Endothelial cell of umbilical vein (primary cell): ENCODE measurements at regions not wholly inside any gene's neighbourhood (a gene's known extent, or its start where the extent isn't known, plus 50 kb on each side); places are given as distances from the start of the nearest gene placed in this dataset.

Source experiments
- BruUV-seq: library from RNA; stranded (reverse); fragments of 400-500 nt; replicated peaks from 2 replicates; lab custom pipeline; 2021; lab: Mats Ljungman, UMichigan
- CTCF ChIA-PET: fragments of 300-600, 350-600 bp; sonication (Branson Sonifier 250); formaldehyde crosslinking; loops from one replicate; lab custom pipeline; 2021; ENCODE audit warnings: antibody characterized with exemption, inconsistent platforms; lab: Charles Lee
- POLR2A ChIA-PET: fragments of 300-600, 350-600 bp; sonication (Branson Sonifier 250); formaldehyde crosslinking; loops from one replicate; lab custom pipeline; 2021; ENCODE audit warnings: antibody characterized with exemption, inconsistent platforms; lab: Charles Lee
- DNase-seq: peaks from one replicate; pipeline ENCODE4 v3.0.0-alpha.2; 2011; ENCODE audit warnings: low read depth, low spot score
- FAIRE-seq: peaks from 2 replicates; lab custom pipeline; 2011; peaks lifted over from hg19 to GRCh38; lab: Jason Lieb, UNC
- H2AFZ ChIP-seq: 2 replicates; pipeline ENCODE4 v1.6.0; 2012; ENCODE audit warnings: low read depth, low read length, control low read depth, inconsistent platforms
- H3K27ac ChIP-seq: 2 replicates; pipeline ENCODE4 v1.5.1; 2011; ENCODE audit warnings: low read depth, mild to moderate bottlenecking, control low read depth, low read length, moderate library complexity; ENCODE audit not compliant: insufficient read depth
- H3K27me3 ChIP-seq, 2 experiments: 2 replicates each; pipeline versions ENCODE4 v1.6.0 to v1.6.1; 2011; ENCODE audit warnings: low read length in 2 of 2, mixed read lengths in 1 of 2; ENCODE audit not compliant: control insufficient read depth in 2 of 2, insufficient read depth in 2 of 2
- H3K36me3 ChIP-seq, 2 experiments: 2 replicates in 1 of 2; 3 replicates in 1 of 2; pipeline ENCODE4 v1.5.1; 2011; ENCODE audit warnings: low read length in 2 of 2, mild to moderate bottlenecking in 1 of 2, moderate library complexity in 1 of 2; ENCODE audit not compliant: control insufficient read depth in 2 of 2, insufficient read depth in 2 of 2; ENCODE audit errors: extremely low read depth in 1 of 2
- H3K4me1 ChIP-seq: 3 replicates; pipeline ENCODE4 v1.5.1; 2011; ENCODE audit warnings: mild to moderate bottlenecking, low read length; ENCODE audit not compliant: control insufficient read depth, insufficient read depth; ENCODE audit errors: extremely low read depth
- H3K4me2 ChIP-seq: 2 replicates; pipeline ENCODE4 v1.6.1; 2011; ENCODE audit warnings: low read length, control low read depth, mixed read lengths; ENCODE audit not compliant: insufficient read depth
- H3K4me3 ChIP-seq, 3 experiments: fragments of 200-600 bp in 1 of 3; sonication (generic), shearing (Covaris generic) in 1 of 3; replicated peaks in 1 of 3; 2 replicates each; pipeline ENCODE4 v1.5.1; 2011 to 2016; ENCODE audit warnings: control low read depth in 3 of 3, low read length in 3 of 3, mild to moderate bottlenecking in 2 of 3, inconsistent platforms in 1 of 3, low read depth in 1 of 3, moderate library complexity in 1 of 3; ENCODE audit not compliant: insufficient read depth in 1 of 3
- H3K79me2 ChIP-seq: 2 replicates; pipeline ENCODE4 v1.6.0; 2012; ENCODE audit warnings: low read length, inconsistent platforms; ENCODE audit not compliant: control insufficient read depth, insufficient read depth
- H3K9ac ChIP-seq: replicated peaks from 2 replicates; pipeline ENCODE3; 2011; ENCODE audit warnings: low read length, control low read depth; ENCODE audit not compliant: insufficient read depth; ENCODE audit errors: extremely low read depth
- H3K9me1 ChIP-seq: replicated peaks from 3 replicates; pipeline ENCODE4 v1.6.0; 2011; ENCODE audit warnings: mild to moderate bottlenecking, low read length; ENCODE audit not compliant: control insufficient read depth, insufficient read depth; ENCODE audit errors: extremely low read depth
- H3K9me3 ChIP-seq: replicated peaks from 2 replicates; pipeline ENCODE4 v1.5.1; 2012; ENCODE audit warnings: low read length, inconsistent platforms; ENCODE audit not compliant: control insufficient read depth, insufficient read depth
- H4K20me1 ChIP-seq: replicated peaks from 2 replicates; pipeline ENCODE3; 2011; ENCODE audit warnings: mild to moderate bottlenecking, low read length; ENCODE audit not compliant: control insufficient read depth, insufficient read depth; ENCODE audit errors: extremely low read depth
- EZH2 ChIP-seq: IDR thresholded peaks from 2 replicates; pipeline ENCODE4 v1.6.1; 2012; ENCODE audit warnings: borderline replicate concordance, low read depth, mild to moderate bottlenecking, moderate library complexity, low read length, inconsistent platforms; ENCODE audit not compliant: severe bottlenecking
- FOS ChIP-seq: IDR thresholded peaks from 2 replicates; pipeline ENCODE4 v1.6.1; 2011; ENCODE audit warnings: mild to moderate bottlenecking, low read length, moderate library complexity, borderline replicate concordance; ENCODE audit not compliant: insufficient read depth
- GATA2 ChIP-seq: IDR thresholded peaks from 2 replicates; pipeline ENCODE4 v1.7.0; 2011; ENCODE audit warnings: low read depth, mild to moderate bottlenecking, moderate library complexity, mixed read lengths, low read length; ENCODE audit not compliant: insufficient read length, insufficient read depth
- JUN ChIP-seq: IDR thresholded peaks from 2 replicates; pipeline ENCODE4 v1.6.1; 2011; ENCODE audit warnings: borderline replicate concordance, low read depth; ENCODE audit not compliant: insufficient read length, insufficient read depth
- MYC ChIP-seq: IDR thresholded peaks from one replicate; pipeline ENCODE4 v1.6.1; 2011; ENCODE audit warnings: mild to moderate bottlenecking, low read depth, low read length
- POLR2A ChIP-seq: IDR thresholded peaks from 2 replicates; pipeline ENCODE4 v1.6.1; 2012; ENCODE audit warnings: low read depth, mild to moderate bottlenecking, control low read depth, low read length
- POLR2AphosphoS5 ChIP-seq: IDR thresholded peaks from 2 replicates; pipeline ENCODE4 v1.6.1; 2012; ENCODE audit warnings: low read depth, mild to moderate bottlenecking, control low read depth, low read length, moderate library complexity; ENCODE audit not compliant: insufficient read depth
- dilution Hi-C: fragments of 300-500 bp; cut with MboI; formaldehyde crosslinking; loops from one replicate; pipeline ENCODE4 v1.15.0; 2019; ENCODE audit warnings: low sequenced_read_pairs; ENCODE audit not compliant: extremely low pct_ligation_motif_present
- intact Hi-C: fragments of 100-400 bp; cut with micrococcal nuclease; formaldehyde crosslinking; loops from one replicate; pipeline ENCODE4 v1.10.0; 2022
- TF ChIP-seq, protein P1 (sequence below): IDR thresholded peaks from 2 replicates; pipeline ENCODE4 v1.6.1; 2011; ENCODE audit not compliant: insufficient read depth, insufficient read length
- TF ChIP-seq, protein P2 (sequence below), 2 donors: IDR thresholded peaks; 1 replicate in 1 of 2; 2 replicates in 1 of 2; pipeline ENCODE4 v1.5.1; 2011; ENCODE audit warnings: low read length in 2 of 2, mild to moderate bottlenecking in 2 of 2, moderate library complexity in 2 of 2, control low read depth in 1 of 2, inconsistent platforms in 1 of 2, low read depth in 1 of 2; ENCODE audit not compliant: insufficient read depth in 1 of 2; ENCODE audit errors: extremely low read depth in 1 of 2

DNA sequence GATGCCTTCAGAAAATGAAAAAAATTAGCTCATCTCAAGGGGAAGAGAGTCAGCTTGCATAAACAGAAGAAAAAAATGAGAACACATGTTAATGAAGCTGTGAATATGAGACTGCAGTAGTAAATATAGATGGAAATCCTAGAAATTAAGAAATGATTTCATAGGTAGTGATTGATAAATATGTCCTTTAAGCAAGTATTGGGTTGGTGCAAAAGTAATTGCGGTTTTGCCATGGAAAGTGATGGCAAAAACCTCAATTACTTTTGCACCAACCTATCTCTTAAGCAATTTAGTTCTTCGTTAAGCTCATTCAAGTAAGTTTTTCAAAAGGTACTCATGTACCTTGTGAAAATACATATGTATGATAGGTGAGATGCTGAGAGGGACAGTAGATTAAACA is 400.9 kb downstream of the SH2D1A start:
- ChIA-PET POLR2A (no interaction called here), CTCF (no interaction called here)
- dilution Hi-C loops (no loop called here), intact Hi-C loops (no loop called here)
- Histone ChIP-seq H3K9me1 (no peaks in the 10 kb centered on the region), H4K20me1 (no peaks in the 10 kb centered on the region), H3K27ac (no peak overlapping the region), H3K79me2 (no peaks in the 10 kb centered on the region), H3K9ac (no peak overlapping the region), H3K27me3 (no peaks in the 10 kb centered on the region), H3K9me3 (no peaks in the 10 kb centered on the region), H3K4me1 (no peaks in the 10 kb centered on the region), H2AFZ (no peak overlapping the region), H3K4me2 (no peak overlapping the region), H3K4me3 (no peak overlapping the region), H3K36me3 (no peaks in the 10 kb centered on the region)
- BruUV-seq = no TSS peak
- FAIRE-seq (no peak), DNase-seq (no peak)
- no peak for TF ChIP-seq FOS
- no peak for TF ChIP-seq GATA2
- no peak for TF ChIP-seq POLR2A
- no peak for TF ChIP-seq MYC
- TF ChIP-seq, protein P1, sequence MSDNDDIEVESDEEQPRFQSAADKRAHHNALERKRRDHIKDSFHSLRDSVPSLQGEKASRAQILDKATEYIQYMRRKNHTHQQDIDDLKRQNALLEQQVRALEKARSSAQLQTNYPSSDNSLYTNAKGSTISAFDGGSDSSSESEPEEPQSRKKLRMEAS = no peak
- TF ChIP-seq, protein P2, sequence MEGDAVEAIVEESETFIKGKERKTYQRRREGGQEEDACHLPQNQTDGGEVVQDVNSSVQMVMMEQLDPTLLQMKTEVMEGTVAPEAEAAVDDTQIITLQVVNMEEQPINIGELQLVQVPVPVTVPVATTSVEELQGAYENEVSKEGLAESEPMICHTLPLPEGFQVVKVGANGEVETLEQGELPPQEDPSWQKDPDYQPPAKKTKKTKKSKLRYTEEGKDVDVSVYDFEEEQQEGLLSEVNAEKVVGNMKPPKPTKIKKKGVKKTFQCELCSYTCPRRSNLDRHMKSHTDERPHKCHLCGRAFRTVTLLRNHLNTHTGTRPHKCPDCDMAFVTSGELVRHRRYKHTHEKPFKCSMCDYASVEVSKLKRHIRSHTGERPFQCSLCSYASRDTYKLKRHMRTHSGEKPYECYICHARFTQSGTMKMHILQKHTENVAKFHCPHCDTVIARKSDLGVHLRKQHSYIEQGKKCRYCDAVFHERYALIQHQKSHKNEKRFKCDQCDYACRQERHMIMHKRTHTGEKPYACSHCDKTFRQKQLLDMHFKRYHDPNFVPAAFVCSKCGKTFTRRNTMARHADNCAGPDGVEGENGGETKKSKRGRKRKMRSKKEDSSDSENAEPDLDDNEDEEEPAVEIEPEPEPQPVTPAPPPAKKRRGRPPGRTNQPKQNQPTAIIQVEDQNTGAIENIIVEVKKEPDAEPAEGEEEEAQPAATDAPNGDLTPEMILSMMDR (IDR thresholded peaks at IDR 0.05; ENCODE audit: extremely low read depth in 1 of 2, insufficient read depth in 1 of 2, low read depth in 1 of 2, low read length in 2 of 2) = no peak

DNA sequence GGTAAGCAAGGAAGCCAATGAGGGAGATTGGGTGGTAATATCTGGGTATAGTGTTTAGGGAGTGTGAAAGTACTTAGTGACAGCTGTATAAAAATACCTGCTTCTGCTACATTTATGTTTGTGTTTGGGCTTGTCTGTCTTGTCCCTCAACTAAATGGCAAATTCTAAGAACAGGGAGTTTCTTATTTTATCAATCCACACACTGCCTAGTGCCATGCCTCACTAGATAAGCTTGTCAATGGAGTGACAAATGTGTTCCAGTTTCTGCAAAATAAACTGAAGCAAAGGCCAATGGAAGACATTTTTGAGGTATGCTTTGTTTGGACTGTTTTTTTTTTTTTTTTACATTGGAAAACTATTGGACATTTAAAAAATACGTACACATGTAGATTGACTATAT is 418.0 kb downstream of the SH2D1A start:
- TF ChIP-seq GATA2 = no peak
- no peak for TF ChIP-seq EZH2
- no peak for TF ChIP-seq FOS
- TF ChIP-seq, protein P1 = no peak
- TF ChIP-seq, protein P2 (IDR thresholded peaks at IDR 0.05; ENCODE audit: extremely low read depth in 1 of 2, insufficient read depth in 1 of 2, low read depth in 1 of 2, low read length in 2 of 2) = no peak
- TF ChIP-seq POLR2A = no peak
- TF ChIP-seq MYC = no peak
- TF ChIP-seq JUN = no peak
- no peak for TF ChIP-seq POLR2AphosphoS5
- Histone ChIP-seq H3K36me3 (no peaks in the 10 kb centered on the region), H3K4me2 (no peak overlapping the region), H3K9me1 (no peaks in the 10 kb centered on the region), H3K27me3 (no peaks in the 10 kb centered on the region), H4K20me1 (no peaks in the 10 kb centered on the region), H3K9me3 (no peaks in the 10 kb centered on the region), H3K4me3 (no peak overlapping the region), H3K79me2 (no peaks in the 10 kb centered on the region), H3K4me1 (no peaks in the 10 kb centered on the region), H3K9ac (no peak overlapping the region), H3K27ac (no peak overlapping the region), H2AFZ (no peak overlapping the region)
- dilution Hi-C loops = no loop called here
- no TSS peak for BruUV-seq
- DNase-seq (no peak), FAIRE-seq (no peak)
- ChIA-PET POLR2A (no interaction called here), CTCF (no interaction called here)
- intact Hi-C loops = no loop called here
